ENCODE measurements at regions not wholly inside any gene's neighbourhood (a gene's known extent, or its start where the extent isn't known, plus 50 kb on each side); places are given as distances from the start of the nearest gene placed in this dataset.
"Not testable (repeated sequence)": the region's sequence is repeated elsewhere in the genome, so short reads cannot be mapped to it uniquely, and the experiment has no call there.

- not testable (repeated sequence) for TF ChIP-seq POLR2A (IDR thresholded peaks at IDR 0.05; ENCODE audit: low read length); GATA1 (IDR thresholded peaks at IDR 0.05; ENCODE audit: low read depth, low read length)
Observed at GRCh38 chr2:88978446-88978845, 287.0 kb downstream of the RPIA start.
